HCT116 (cell line): ENCODE measurements at regions not wholly inside any gene's neighbourhood (a gene's known extent, or its start where the extent isn't known, plus 50 kb on each side); places are given as distances from the start of the nearest gene placed in this dataset.

Experiments
- ATAC-seq: fragments of 200-7000 bp; cut with Tn5 transposase; 2 replicates; pipeline ENCODE4 v1.9.1; 2020; ENCODE audit warnings: mild to moderate bottlenecking, moderate library complexity
- BruUV-seq: library from RNA; stranded (reverse); fragments of 400-500 nt; replicated peaks from 2 replicates; lab custom pipeline; 2021; lab: Mats Ljungman, UMichigan
- CTCF ChIA-PET: fragments of 300-600 bp; sonication (Branson Sonifier 250); formaldehyde crosslinking; loops from one replicate; lab custom pipeline; 2021; ENCODE audit warnings: antibody characterized with exemption; lab: Charles Lee
- POLR2A ChIA-PET: fragments of 300-600, 350-600 bp; sonication (Branson Sonifier 250); formaldehyde crosslinking; loops from one replicate; lab custom pipeline; 2021; ENCODE audit warnings: antibody characterized with exemption; lab: Charles Lee
- RAD21 ChIA-PET, 2 experiments: fragments of 300-600 bp; sonication (Branson Sonifier 250); formaldehyde crosslinking; loops; one replicate each; lab custom pipeline; 2023; ENCODE audit warnings: low total read pairs in 2 of 2; ENCODE audit not compliant: uncharacterized antibody in 2 of 2, unreplicated experiment in 2 of 2, low non-redundant PET in 1 of 2; lab: Charles Lee
- DNase-seq: peaks from one replicate; pipeline ENCODE4 v3.0.0-alpha.2; 2010; ENCODE audit warnings: low read depth, low spot score
- H2AFZ ChIP-seq: fragments of 200-600 bp; shearing (Covaris generic), sonication (generic); 2 replicates; pipeline ENCODE4 v1.6.1; 2017; ENCODE audit warnings: low read depth, mixed run types, mixed read lengths, antibody characterized with exemption, low read length; ENCODE audit not compliant: poor library complexity, severe bottlenecking
- H3K27ac ChIP-seq: 2 replicates; pipeline ENCODE4 v1.5.1; 2012; ENCODE audit warnings: low read depth, low read length
- H3K27me3 ChIP-seq: fragments of 200-600 bp; sonication (generic); 2 replicates; pipeline ENCODE4 v1.6.1; 2016; ENCODE audit warnings: mixed run types, low read length, mixed read lengths; ENCODE audit not compliant: insufficient read depth
- H3K36me3 ChIP-seq, 2 experiments: fragments of 200-500 bp in 1 of 2; fragments of 200-600 bp in 1 of 2; sonication (Bioruptor generic) in 1 of 2; sonication (generic) in 1 of 2; 2 replicates each; pipeline versions ENCODE4 v1.5.1 to v1.6.1; 2014 to 2016; ENCODE audit warnings: low read length in 2 of 2, inconsistent platforms in 1 of 2, mixed read lengths in 1 of 2, mixed run types in 1 of 2; ENCODE audit not compliant: insufficient read depth in 2 of 2, control insufficient read depth in 1 of 2
- H3K4me1 ChIP-seq, 2 experiments: fragments of 200-600 bp in 1 of 2; sonication (generic) in 1 of 2; 2 replicates each; pipeline versions ENCODE4 v1.5.1 to v1.6.1; 2012 to 2017; ENCODE audit warnings: low read length in 2 of 2, inconsistent platforms in 1 of 2, mild to moderate bottlenecking in 1 of 2, mixed read lengths in 1 of 2, mixed run types in 1 of 2, moderate library complexity in 1 of 2; ENCODE audit not compliant: insufficient read depth in 2 of 2, control insufficient read depth in 1 of 2
- H3K4me2 ChIP-seq: fragments of 200-600 bp; sonication (generic); 2 replicates; pipeline ENCODE4 v1.6.1; 2017; ENCODE audit warnings: mixed run types, low read length, mixed read lengths
- H3K4me3 ChIP-seq, 2 experiments: fragments of 200-600 bp in 1 of 2; sonication (generic) in 1 of 2; replicated peaks in 1 of 2; 2 replicates each; pipeline ENCODE4 v1.5.1; 2011 to 2016; ENCODE audit warnings: low read length in 2 of 2, control low read depth in 1 of 2, low read depth in 1 of 2, mild to moderate bottlenecking in 1 of 2, mixed read lengths in 1 of 2, mixed run types in 1 of 2
- H3K79me2 ChIP-seq: fragments of 200-600 bp; sonication (generic); 2 replicates; pipeline ENCODE4 v1.6.1; 2017; ENCODE audit warnings: mild to moderate bottlenecking, mixed run types, low read length, moderate library complexity, mixed read lengths; ENCODE audit not compliant: insufficient read depth
- H3K9ac ChIP-seq: fragments of 200-600 bp; sonication (generic); 2 replicates; pipeline ENCODE4 v1.6.1; 2016; ENCODE audit warnings: low read length, mixed read lengths
- H3K9me2 ChIP-seq: fragments of 200-600 bp; sonication (generic), shearing (Covaris generic); 2 replicates; pipeline ENCODE4 v1.6.1; 2017; ENCODE audit warnings: mixed run types, mild to moderate bottlenecking, moderate library complexity; ENCODE audit not compliant: insufficient read depth
- H3K9me3 ChIP-seq, 2 experiments: fragments of 200-500 bp in 1 of 2; fragments of 200-600 bp in 1 of 2; sonication (Bioruptor generic) in 1 of 2; sonication (generic) in 1 of 2; 2 replicates each; pipeline ENCODE4 v1.6.1; 2014 to 2017; ENCODE audit warnings: low read length in 2 of 2, mixed read lengths in 2 of 2, inconsistent platforms in 1 of 2, low read depth in 1 of 2, mild to moderate bottlenecking in 1 of 2, mixed run types in 1 of 2, moderate library complexity in 1 of 2; ENCODE audit not compliant: control insufficient read depth in 1 of 2, insufficient read depth in 1 of 2
- H4K20me1 ChIP-seq: fragments of 200-600 bp; sonication (generic), shearing (Covaris generic); 2 replicates; pipeline ENCODE4 v1.6.1; 2017; ENCODE audit warnings: mixed run types, mild to moderate bottlenecking, moderate library complexity; ENCODE audit not compliant: insufficient read depth
- ATF3 ChIP-seq: IDR thresholded peaks from 2 replicates; pipeline ENCODE4 v1.6.1; 2012
- EGR1 ChIP-seq: IDR thresholded peaks from 2 replicates; pipeline ENCODE4 v1.6.1; 2012; ENCODE audit warnings: low read depth
- ELF1 ChIP-seq: IDR thresholded peaks from 2 replicates; pipeline ENCODE4 v1.6.1; 2012; ENCODE audit warnings: low read depth, borderline replicate concordance
- EZH2 ChIP-seq: fragments of 200-600 bp; sonication (generic); IDR thresholded peaks from 2 replicates; pipeline ENCODE4 v1.6.1; 2017; ENCODE audit warnings: antibody characterized with exemption, mixed run types
- FOSL1 ChIP-seq: IDR thresholded peaks from 2 replicates; pipeline ENCODE4 v1.6.1; 2012; ENCODE audit warnings: low read depth
- JUND ChIP-seq: IDR thresholded peaks from 2 replicates; pipeline ENCODE4 v1.6.1; 2012
- POLR2A ChIP-seq: IDR thresholded peaks from 2 replicates; pipeline ENCODE4 v1.7.0; 2011; ENCODE audit warnings: borderline replicate concordance; ENCODE audit not compliant: insufficient read depth, insufficient read length; ENCODE audit errors: extremely low read depth
- RAD21 ChIP-seq: IDR thresholded peaks from 2 replicates; pipeline ENCODE4 v1.6.1; 2012; ENCODE audit warnings: low read depth, mild to moderate bottlenecking
- REST ChIP-seq: IDR thresholded peaks from 2 replicates; pipeline ENCODE4 v1.6.1; 2012; ENCODE audit warnings: low read depth
- SP1 ChIP-seq: IDR thresholded peaks from 2 replicates; pipeline ENCODE4 v1.6.1; 2012; ENCODE audit warnings: low read depth
- SRF ChIP-seq: IDR thresholded peaks from 2 replicates; pipeline ENCODE4 v1.6.1; 2012; ENCODE audit warnings: low read depth
- TCF7L2 ChIP-seq: IDR thresholded peaks from 2 replicates; pipeline ENCODE4 v1.7.0; 2011; ENCODE audit warnings: borderline replicate concordance, inconsistent platforms; ENCODE audit not compliant: insufficient read depth, insufficient read length; ENCODE audit errors: extremely low read depth
- YY1 ChIP-seq: IDR thresholded peaks from 2 replicates; pipeline ENCODE4 v1.6.1; 2011; ENCODE audit warnings: low read length, low read depth, moderate library complexity, mild to moderate bottlenecking; ENCODE audit not compliant: insufficient replicate concordance; ENCODE audit errors: extremely low read depth
- ZBTB33 ChIP-seq: IDR thresholded peaks from 2 replicates; pipeline ENCODE4 v1.6.1; 2011; ENCODE audit warnings: mild to moderate bottlenecking, low read length, moderate library complexity; ENCODE audit not compliant: insufficient replicate concordance; ENCODE audit errors: extremely low read depth
- ZFX ChIP-seq: fragments of 450-650 bp; IDR thresholded peaks from 2 replicates; pipeline ENCODE4 v1.6.1; 2017
- intact Hi-C: fragments of 100-400 bp; cut with micrococcal nuclease; formaldehyde crosslinking; loops from 2 replicates; pipeline ENCODE4 v1.10.0; 2022

GRCh38 chr12:85413266-85413665, 133.2 kb downstream of the ALX1 start:
- H3K9me2 ChIP-seq: no peaks in the 10 kb centered on the region
- no peak for DNase-seq
- H3K27ac ChIP-seq: no peak overlapping the region
- no peaks in the 10 kb centered on the region for H3K4me1 ChIP-seq
- intact Hi-C loops: no loop called here
- no peak overlapping the region for H3K4me3 ChIP-seq
- H4K20me1 ChIP-seq: no peaks in the 10 kb centered on the region
- no peaks in the 10 kb centered on the region for H3K9me3 ChIP-seq
- POLR2A ChIA-PET: no interaction called here
- TF ChIP-seq ATF3 (no peak), ELF1 (no peak), SP1 (no peak), RAD21 (no peak), ZFX (no peak), ZBTB33 (no peak), FOSL1 (no peak), EZH2 (no peak), EGR1 (no peak), POLR2A (no peak), TCF7L2 (no peak), REST (no peak), SRF (no peak), JUND (no peak), YY1 (no peak)
- TF ChIP-seq, all 23 proteins: peak for 0
- Histone ChIP-seq H3K79me2 (no peaks in the 10 kb centered on the region), H3K4me2 (no peak overlapping the region), H3K36me3 (no peaks in the 10 kb centered on the region), H3K27me3 (no peaks in the 10 kb centered on the region), H3K9ac (no peak overlapping the region), H2AFZ (peak overlapping the region; percentile 67)
- RAD21 ChIA-PET: no interaction called here
- ATAC-seq: no peak
- no TSS peak for BruUV-seq
- CTCF ChIA-PET: no interaction called here
